ENCODE measurements at regions not wholly inside any gene's neighbourhood (a gene's known extent, or its start where the extent isn't known, plus 50 kb on each side); places are given as distances from the start of the nearest gene placed in this dataset.

DNA sequence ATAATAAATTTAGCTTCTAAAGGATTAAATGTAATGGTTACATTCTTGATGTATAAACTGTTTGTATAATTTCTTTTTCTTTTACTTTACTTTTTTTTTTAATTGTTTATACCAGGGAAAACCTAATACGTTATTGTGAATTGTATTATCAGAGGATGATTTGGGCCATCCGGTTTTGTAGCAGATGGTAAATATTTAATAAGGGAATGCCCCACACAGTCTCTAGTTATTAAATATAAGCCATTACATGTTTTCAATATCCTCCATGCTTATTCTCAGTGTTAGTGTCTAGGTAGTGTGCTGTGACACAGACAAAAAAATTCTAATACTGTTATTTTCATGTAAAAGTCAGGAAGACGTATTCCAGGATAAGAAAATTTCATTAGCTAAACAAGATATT is 553.9 kb downstream of the ZNF804A start:
- no peak for DNase-seq

- DNase-seq: no peak
Measured at GRCh38 chr2:185161701-185162100, 563.4 kb downstream of the ZNF804A start.

DNA sequence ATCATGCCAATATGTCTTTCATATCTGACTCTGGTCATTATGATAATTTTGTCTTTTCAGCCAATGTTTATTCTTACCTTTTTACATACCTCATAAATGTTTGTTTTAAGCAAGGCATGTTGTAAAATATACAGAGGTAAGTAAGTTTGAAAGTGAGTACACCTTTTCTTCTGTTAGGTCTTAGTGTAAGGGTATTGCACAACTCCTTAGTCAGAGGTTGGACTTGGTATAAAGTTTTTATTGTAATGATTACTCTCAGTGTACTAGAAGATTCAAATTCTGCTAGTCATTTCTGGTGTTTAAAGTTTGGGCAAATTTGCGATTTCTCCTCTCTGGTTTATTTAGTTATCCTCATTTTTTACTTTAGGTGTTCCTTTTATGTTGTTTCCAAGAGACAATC is 564.3 kb upstream of the FSIP2 start:
- no peak for DNase-seq

- no peak for DNase-seq
Measured at GRCh38 chr2:185179743-185180142, 558.9 kb upstream of the FSIP2 start.

DNA sequence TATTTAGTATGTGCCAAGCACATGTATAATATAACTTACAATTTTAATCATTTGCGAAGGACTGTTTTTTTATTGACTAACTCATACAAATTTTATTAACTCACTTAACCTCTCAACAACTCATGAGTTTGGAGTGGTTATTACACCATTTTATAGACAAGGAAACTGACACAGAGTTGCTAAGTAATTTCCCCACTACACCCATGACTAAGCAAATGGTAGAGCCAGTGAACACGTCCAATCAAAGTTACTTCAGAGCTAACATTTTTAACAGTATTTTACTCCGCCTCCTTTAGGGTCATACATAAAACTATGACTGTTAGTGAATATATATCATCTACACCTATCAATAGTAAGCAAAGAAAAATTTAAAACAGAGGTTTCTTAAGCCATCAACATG is 556.7 kb upstream of the FSIP2 start:
- DNase-seq: no peak

DNA sequence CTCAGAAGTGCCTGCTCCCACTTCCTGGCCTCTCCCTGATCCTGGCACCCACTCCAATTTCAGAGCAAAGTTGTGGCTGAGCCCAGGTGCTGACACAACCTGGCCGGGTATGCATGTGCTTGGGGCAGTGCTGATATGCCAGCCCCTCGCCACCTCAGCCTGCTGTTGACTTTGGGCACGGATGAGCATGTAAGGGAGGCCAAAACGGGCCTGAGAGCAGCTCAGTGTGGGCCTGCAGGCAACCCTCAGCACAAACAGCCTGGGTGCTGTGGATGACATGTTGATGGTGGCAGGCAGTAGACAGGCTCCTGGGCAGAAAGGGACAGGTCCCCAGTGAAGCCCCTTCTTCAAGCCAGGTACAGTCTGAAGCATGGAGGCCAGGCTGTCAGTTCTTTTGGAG is 553.6 kb upstream of the FSIP2 start:
- no peak for DNase-seq

DNA sequence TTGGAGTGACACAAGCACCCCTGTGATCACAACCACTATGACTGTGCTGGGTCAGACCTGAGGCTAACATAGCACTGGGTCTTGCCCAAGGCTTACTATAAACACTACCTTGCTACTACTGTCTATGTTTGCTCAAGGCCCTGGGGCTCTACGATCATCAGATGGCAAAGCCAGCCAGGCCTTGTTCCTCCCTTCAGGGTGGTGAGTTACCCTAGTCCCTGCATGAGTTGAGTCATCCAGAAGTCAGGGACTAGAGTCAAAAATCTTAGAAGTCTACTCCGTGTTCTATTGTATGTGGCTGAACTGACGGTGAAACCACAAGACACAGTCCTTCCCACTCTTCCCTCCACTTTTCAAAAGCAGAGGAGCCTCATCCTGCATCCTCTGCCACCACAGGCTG is 551.2 kb upstream of the FSIP2 start:
- no peak for DNase-seq

- no peak for DNase-seq
Measured at GRCh38 chr2:185188656-185189055, 549.9 kb upstream of the FSIP2 start.

DNA sequence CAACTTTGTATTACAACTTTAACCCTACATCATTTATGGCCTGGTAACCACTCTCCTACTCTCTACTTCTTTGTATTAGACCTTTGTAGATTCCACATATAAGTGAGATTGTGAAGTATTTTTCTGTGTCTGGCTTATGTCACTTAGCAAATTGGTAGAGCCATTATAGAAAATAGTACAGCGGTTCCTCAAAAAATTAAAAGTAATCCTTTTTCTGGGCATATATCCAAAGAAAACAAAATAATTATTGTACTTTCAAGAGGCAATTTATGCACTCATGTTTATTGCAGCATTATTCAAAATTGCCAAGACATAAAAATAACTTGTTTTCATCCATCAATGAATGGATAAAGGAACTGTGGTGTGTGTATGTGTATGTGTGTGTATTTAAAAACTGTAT is 537.5 kb upstream of the FSIP2 start:
- DNase-seq: no peak

- no peak for DNase-seq
Measured at GRCh38 chr2:185202381-185202780, 536.2 kb upstream of the FSIP2 start.

DNA sequence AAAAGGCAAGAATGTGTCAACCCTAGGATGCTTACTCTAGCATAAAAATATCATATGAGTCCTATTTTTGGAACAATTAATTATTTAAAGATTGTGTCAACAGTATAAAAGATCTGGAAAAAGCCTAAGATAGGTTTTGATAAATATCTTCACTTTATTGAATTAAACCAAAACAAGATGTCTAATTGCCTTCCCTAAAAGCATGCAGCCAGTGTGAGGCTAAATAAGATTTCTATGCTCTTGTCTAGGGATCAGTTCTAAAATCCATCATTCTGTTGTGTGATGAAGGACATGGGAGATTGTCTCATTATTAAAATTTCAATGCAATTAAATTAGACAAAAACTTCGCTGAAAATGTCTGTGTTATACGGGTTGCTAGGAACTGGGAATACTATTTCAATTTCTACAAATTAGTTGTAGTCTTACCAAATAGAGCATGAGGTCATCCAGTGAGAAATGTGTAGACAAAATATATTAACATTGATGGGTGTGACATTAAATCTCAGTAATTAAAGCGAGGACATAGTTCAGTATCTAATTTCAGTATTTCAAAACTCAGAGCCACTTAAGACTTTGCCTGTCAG is 535.6 kb upstream of the FSIP2 start:
- no peak for DNase-seq

DNA sequence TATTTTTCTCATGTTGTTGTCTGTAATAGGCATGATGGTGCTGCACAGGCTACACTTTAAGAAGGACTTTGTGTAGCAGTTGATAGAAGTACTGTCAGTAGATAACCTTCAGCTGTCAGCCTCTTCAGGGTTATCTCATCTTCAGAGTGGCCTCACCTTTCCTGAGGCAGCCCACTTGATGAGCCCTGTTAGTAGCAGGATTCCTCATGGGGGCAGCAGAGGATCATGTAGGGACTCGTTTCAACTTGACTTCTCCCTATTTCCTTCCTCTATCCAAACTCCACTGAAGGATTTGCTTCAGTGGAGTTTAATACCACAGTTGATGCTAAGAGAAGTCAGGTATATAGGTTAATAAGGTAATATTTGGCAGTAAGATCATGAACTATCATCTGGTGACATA is 530.3 kb upstream of the FSIP2 start:
- DNase-seq: no peak

DNA sequence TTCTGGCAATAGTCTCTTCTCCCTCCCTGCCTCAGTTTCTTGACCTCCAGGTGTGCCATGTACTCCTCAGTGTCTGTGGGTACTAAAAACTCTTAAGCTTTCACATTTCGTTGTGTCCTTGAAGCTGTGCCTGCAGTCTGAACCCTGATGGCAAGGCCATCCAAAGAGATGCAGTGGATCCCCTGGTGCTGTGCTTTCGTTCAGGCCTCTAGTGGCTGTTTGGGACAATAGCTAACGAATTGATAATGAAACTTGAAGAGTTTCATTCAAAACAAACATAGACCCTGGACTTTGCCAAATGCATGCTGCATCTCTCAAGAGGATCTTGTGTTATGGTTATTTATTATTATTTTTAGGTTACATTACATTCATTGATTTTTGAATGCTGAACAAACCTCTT is 523.1 kb upstream of the FSIP2 start:
- DNase-seq: no peak

DNA sequence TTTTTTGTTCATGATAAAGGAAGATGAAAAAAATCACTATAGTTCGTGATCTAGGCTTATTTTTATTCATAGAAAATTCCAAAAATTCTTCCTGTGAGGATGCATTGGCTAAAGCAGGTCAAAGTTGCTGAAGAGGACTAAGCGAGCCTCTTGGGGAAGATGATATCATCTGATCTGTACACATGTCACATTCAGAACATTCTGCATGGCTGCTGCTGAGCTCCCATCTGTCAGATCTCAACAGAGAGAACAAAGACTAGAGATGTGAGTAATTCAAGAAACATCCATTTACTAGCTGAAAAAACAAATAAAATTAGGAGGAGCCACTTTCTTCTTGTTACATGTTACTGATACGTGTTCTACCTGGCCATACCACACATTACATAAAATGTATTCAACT is 518.6 kb upstream of the FSIP2 start:
- no peak for DNase-seq

- no peak for DNase-seq
Measured at GRCh38 chr2:185222311-185222710, 516.3 kb upstream of the FSIP2 start.

GRCh38 chr2:185227391-185227790 is 511.2 kb upstream of the FSIP2 start:
- DNase-seq: no peak

GRCh38 chr2:185239491-185239890 is 499.1 kb upstream of the FSIP2 start:
- DNase-seq: no peak

DNA sequence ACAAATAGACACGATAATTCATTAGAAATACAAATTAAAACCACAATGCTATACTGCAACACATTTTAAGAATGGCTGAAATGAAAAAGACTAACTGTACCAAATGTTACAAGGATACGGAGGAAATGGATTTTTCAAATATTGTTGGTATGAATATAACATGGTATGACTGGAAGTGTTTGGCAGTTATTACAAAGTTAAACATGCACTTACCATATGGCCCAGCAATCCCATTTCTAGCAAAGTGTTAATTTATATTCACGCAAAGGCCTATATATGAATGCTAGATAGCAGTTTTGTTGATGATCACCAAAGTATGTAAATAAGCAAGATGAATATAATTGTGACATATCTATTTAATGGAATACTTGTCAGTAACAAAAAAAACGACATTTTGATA is 497.8 kb upstream of the FSIP2 start:
- no peak for DNase-seq

GRCh38 chr2:185241556-185241955 is 497.0 kb upstream of the FSIP2 start:
- DNase-seq: no peak

- DNase-seq: no peak
Measured at GRCh38 chr2:185242462-185242861, 496.1 kb upstream of the FSIP2 start.

GRCh38 chr2:185245216-185245615 is 493.4 kb upstream of the FSIP2 start:
- DNase-seq: no peak

DNA sequence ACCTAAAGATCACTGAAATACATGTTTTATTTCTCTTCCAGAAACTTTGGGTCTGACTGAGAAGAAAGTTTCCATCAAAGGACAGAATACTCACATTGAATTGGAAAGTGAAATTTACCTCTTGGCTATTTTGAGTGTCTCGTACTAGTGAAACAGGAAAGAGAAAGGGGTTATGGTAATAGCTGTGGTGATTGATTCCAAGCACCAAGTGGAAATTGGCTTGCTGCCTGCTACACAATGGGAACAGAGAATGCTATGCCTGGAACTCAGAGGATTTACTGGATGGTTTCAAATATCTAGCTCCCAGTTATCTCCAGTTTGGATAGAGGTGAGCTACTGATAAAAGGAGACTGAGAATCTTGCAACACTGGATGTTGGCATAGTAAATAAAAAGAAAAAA is 492.8 kb upstream of the FSIP2 start:
- DNase-seq: no peak

GRCh38 chr2:185246717-185247116 is 491.9 kb upstream of the FSIP2 start:
- DNase-seq: no peak

- DNase-seq: no peak
Measured at GRCh38 chr2:185255566-185255965, 483.0 kb upstream of the FSIP2 start.

- DNase-seq: no peak
Measured at GRCh38 chr2:185265747-185266146, 472.9 kb upstream of the FSIP2 start.

DNA sequence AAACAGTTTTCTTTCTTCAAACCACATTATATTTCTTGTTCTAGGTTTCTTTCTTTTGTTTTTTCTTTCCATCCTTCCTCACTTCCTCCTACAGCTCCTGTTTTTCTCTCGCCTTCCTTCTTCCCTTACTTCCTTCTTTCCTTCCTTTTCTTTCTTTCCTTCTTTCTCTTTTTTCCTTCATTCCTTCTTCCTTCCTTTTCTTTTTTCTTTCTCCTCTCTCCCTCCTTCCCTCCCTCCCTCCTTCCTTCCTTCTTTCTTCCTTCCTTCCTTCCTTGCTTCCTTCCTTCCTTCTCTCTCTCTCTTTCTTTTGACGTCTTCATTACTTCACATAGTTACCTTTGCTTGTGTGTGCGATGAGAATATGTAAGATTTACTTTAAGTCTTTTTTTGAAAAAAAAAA is 470.0 kb upstream of the FSIP2 start:
- DNase-seq: no peak

Measured in stimulated activated CD4-positive, alpha-beta T cell treated with anti-CD3 and anti-CD28 coated beads, Interleukin-4, amount 100 ng/mL, for 1 hour (primary cell).